Aorta (tissue), 5 donors: ENCODE measurements at regions not wholly inside any gene's neighbourhood (a gene's known extent, or its start where the extent isn't known, plus 50 kb on each side); places are given as distances from the start of the nearest gene placed in this dataset.

Experiments
- ATAC-seq: fragments of 200-7000 bp; cut with Tn5 transposase; one replicate; pipeline ENCODE4 v1.9.1; 2022; ENCODE audit warnings: moderate library complexity; ENCODE audit not compliant: low FRiP score
- DNase-seq, 2 donors: peaks; one replicate each; pipeline ENCODE4 v3.0.0-alpha.2; 2020
- H3K27ac ChIP-seq, 2 donors: one replicate each; pipeline ENCODE4 v1.5.1; 2013; ENCODE audit warnings: low read length in 2 of 2, mild to moderate bottlenecking in 2 of 2, moderate library complexity in 2 of 2, control low read depth in 1 of 2, inconsistent platforms in 1 of 2, low read depth in 1 of 2
- H3K27me3 ChIP-seq, 2 donors: one replicate each; pipeline ENCODE4 v1.6.1; 2013; ENCODE audit warnings: control low read depth in 1 of 2, low read length in 1 of 2, mild to moderate bottlenecking in 1 of 2, moderate library complexity in 1 of 2; ENCODE audit not compliant: insufficient read depth in 2 of 2, control insufficient read depth in 1 of 2
- H3K36me3 ChIP-seq, 2 donors: one replicate each; pipeline ENCODE4 v1.6.1; 2013; ENCODE audit warnings: control low read depth in 1 of 2, low read length in 1 of 2, mild to moderate bottlenecking in 1 of 2; ENCODE audit not compliant: insufficient read depth in 2 of 2, control insufficient read depth in 1 of 2
- H3K4me1 ChIP-seq, 2 donors: one replicate each; pipeline ENCODE4 v1.6.1; 2013; ENCODE audit warnings: low read length in 2 of 2, control low read depth in 1 of 2, mild to moderate bottlenecking in 1 of 2, moderate library complexity in 1 of 2; ENCODE audit not compliant: insufficient read depth in 2 of 2, control insufficient read depth in 1 of 2
- H3K4me3 ChIP-seq, 2 donors: one replicate each; pipeline ENCODE4 v1.5.1; 2013; ENCODE audit warnings: low read length in 2 of 2, control low read depth in 1 of 2, mild to moderate bottlenecking in 1 of 2
- H3K9me3 ChIP-seq: one replicate; pipeline ENCODE4 v1.6.1; 2013; ENCODE audit warnings: mild to moderate bottlenecking, low read length; ENCODE audit not compliant: control insufficient read depth
- WGBS, 2 donors: extraction: QIAGEN DNeasy Blood & Tissue Kit; methylation state at CpG; one replicate each; pipeline ENCODE4 v1.1.7; 2013; 5-methylcytosine and 5-hydroxymethylcytosine counted together
- intact Hi-C, 2 donors: fragments of 100-400 bp; cut with DNase I; formaldehyde crosslinking; loops; one replicate each; pipeline versions ENCODE4 v1.14.2 to v1.15.0; 2022
- donor health status: healthy with polysubstance abuse.
- donor health status: Bipolar disorder and iron deficiency.
- donor health status: DM: no; HTN: no; CAD: no.
- donor health status: DM: no; HTN: no; CAD: no.
- donor health status: DM: yes; HTN: yes; CAD: no.

GRCh38 chr13:53338760-53339159, 310.1 kb downstream of the OLFM4 start:
- Histone ChIP-seq H3K4me3 (no peak overlapping the region), H3K4me1 (no peaks in the 10 kb centered on the region), H3K36me3 (no peaks in the 10 kb centered on the region), H3K27ac (no peak overlapping the region), H3K27me3 (peaks cover 0 to 3% of the 10 kb centered on the region in 2 donors), H3K9me3 (no peaks in the 10 kb centered on the region)
- intact Hi-C loops = no loop called here
- 75% methylated on average over 3 of the region's 3 CpGs for WGBS, 2 donors
- no peak for ATAC-seq
- DNase-seq = no peak

GRCh38 chr13:53340505-53341143, 312.0 kb downstream of the OLFM4 start:
- no peaks in the 10 kb centered on the region for H3K4me1 ChIP-seq
- H3K27ac ChIP-seq = no peak overlapping the region
- intact Hi-C loops = no loop called here
- WGBS, 2 donors = 67 to 84% methylated on average over 1 of the region's 1 CpG
- no peak overlapping the region for H3K4me3 ChIP-seq
- DNase-seq (no peak), ATAC-seq (no peak)
- peaks cover 0 to 3% of the 10 kb centered on the region in 2 donors for H3K27me3 ChIP-seq
- no peaks in the 10 kb centered on the region for H3K9me3 ChIP-seq
- no peaks in the 10 kb centered on the region for H3K36me3 ChIP-seq

- no peak overlapping the region for H3K4me3 ChIP-seq
- no peaks in the 10 kb centered on the region for H3K4me1 ChIP-seq
- DNase-seq (no peak), ATAC-seq (no peak)
- no peak overlapping the region for H3K27ac ChIP-seq
- no peaks in the 10 kb centered on the region for H3K9me3 ChIP-seq
- intact Hi-C loops = no loop called here
- no peaks in the 10 kb centered on the region for H3K36me3 ChIP-seq
- WGBS, 2 donors = 38 to 57% methylated on average over 3 of the region's 3 CpGs
- H3K27me3 ChIP-seq = peaks cover 0 to 3% of the 10 kb centered on the region in 2 donors
Measured at GRCh38 chr13:53341144-53341510, 312.5 kb downstream of the OLFM4 start.

GRCh38 chr13:53342623-53343360, 314.2 kb downstream of the OLFM4 start:
- Histone ChIP-seq H3K27ac (no peak overlapping the region), H3K36me3 (no peaks in the 10 kb centered on the region), H3K4me1 (no peaks in the 10 kb centered on the region), H3K9me3 (no peaks in the 10 kb centered on the region), H3K27me3 (peaks cover 0 to 4% of the 10 kb centered on the region in 2 donors), H3K4me3 (no peak overlapping the region)
- no peak for ATAC-seq
- WGBS, 2 donors = 37 to 39% methylated on average over 3 of the region's 3 CpGs
- intact Hi-C loops = no loop called here
- DNase-seq = no peak

- H3K9me3 ChIP-seq = no peaks in the 10 kb centered on the region
- no peaks in the 10 kb centered on the region for H3K4me1 ChIP-seq
- WGBS, 2 donors = 62 to 70% methylated on average over 1 of the region's 1 CpG
- peaks cover 0 to 4% of the 10 kb centered on the region in 2 donors for H3K27me3 ChIP-seq
- no peak overlapping the region for H3K4me3 ChIP-seq
- H3K27ac ChIP-seq = no peak overlapping the region
- H3K36me3 ChIP-seq = no peaks in the 10 kb centered on the region
- ATAC-seq (no peak), DNase-seq (no peak)
- intact Hi-C loops = no loop called here
Measured at GRCh38 chr13:53343361-53343744, 314.7 kb downstream of the OLFM4 start.

GRCh38 chr13:53351021-53351420, 322.4 kb downstream of the OLFM4 start:
- no peaks in the 10 kb centered on the region for H3K4me1 ChIP-seq
- WGBS, 2 donors = 27 to 40% methylated on average over 1 of the region's 1 CpG
- no peak for DNase-seq
- intact Hi-C loops = no loop called here
- H3K4me3 ChIP-seq = no peak overlapping the region
- no peaks in the 10 kb centered on the region for H3K36me3 ChIP-seq
- ATAC-seq = no peak
- H3K27ac ChIP-seq = no peak overlapping the region
- no peaks in the 10 kb centered on the region for H3K9me3 ChIP-seq
- peaks cover 0 to 3% of the 10 kb centered on the region in 2 donors for H3K27me3 ChIP-seq

- no peak overlapping the region for H3K4me3 ChIP-seq
- ATAC-seq = no peak
- intact Hi-C loops = no loop called here
Measured at GRCh38 chr13:53357582-53357981, 329.0 kb downstream of the OLFM4 start.

GRCh38 chr13:53368948-53369347, 340.3 kb downstream of the OLFM4 start:
- Histone ChIP-seq H3K27ac (no peak overlapping the region), H3K9me3 (no peaks in the 10 kb centered on the region), H3K4me1 (no peaks in the 10 kb centered on the region), H3K27me3 (no peaks in the 10 kb centered on the region), H3K36me3 (no peaks in the 10 kb centered on the region), H3K4me3 (no peak overlapping the region)
- DNase-seq = no peak
- intact Hi-C loops = no loop called here
- WGBS, 2 donors = 34 to 39% methylated on average over 2 of the region's 2 CpGs
- ATAC-seq = no peak

More at GRCh38 chr13:53357582-53357981, 329.0 kb downstream of the OLFM4 start:
- no peaks in the 10 kb centered on the region for H3K4me1 ChIP-seq
- H3K36me3 ChIP-seq = no peaks in the 10 kb centered on the region
- no peaks in the 10 kb centered on the region for H3K9me3 ChIP-seq
- no peak for DNase-seq
- no peak overlapping the region for H3K27ac ChIP-seq
- peaks cover 0 to 2% of the 10 kb centered on the region in 2 donors for H3K27me3 ChIP-seq
- 64 to 72% methylated on average over 3 of the region's 3 CpGs for WGBS, 2 donors

GRCh38 chr13:53379485-53379884, 350.9 kb downstream of the OLFM4 start:
- no peaks in the 10 kb centered on the region for H3K27me3 ChIP-seq
- no peak for ATAC-seq
- H3K36me3 ChIP-seq = no peaks in the 10 kb centered on the region
- H3K4me1 ChIP-seq = no peaks in the 10 kb centered on the region
- no peak overlapping the region for H3K4me3 ChIP-seq
- no peak overlapping the region for H3K27ac ChIP-seq
- DNase-seq = no peak
- H3K9me3 ChIP-seq = no peaks in the 10 kb centered on the region
- intact Hi-C loops = no loop called here
- 67 to 69% methylated on average over 1 of the region's 1 CpG for WGBS, 2 donors
